ENCODE measurements at regions not wholly inside any gene's neighbourhood (a gene's known extent, or its start where the extent isn't known, plus 50 kb on each side); places are given as distances from the start of the nearest gene placed in this dataset.

DNA sequence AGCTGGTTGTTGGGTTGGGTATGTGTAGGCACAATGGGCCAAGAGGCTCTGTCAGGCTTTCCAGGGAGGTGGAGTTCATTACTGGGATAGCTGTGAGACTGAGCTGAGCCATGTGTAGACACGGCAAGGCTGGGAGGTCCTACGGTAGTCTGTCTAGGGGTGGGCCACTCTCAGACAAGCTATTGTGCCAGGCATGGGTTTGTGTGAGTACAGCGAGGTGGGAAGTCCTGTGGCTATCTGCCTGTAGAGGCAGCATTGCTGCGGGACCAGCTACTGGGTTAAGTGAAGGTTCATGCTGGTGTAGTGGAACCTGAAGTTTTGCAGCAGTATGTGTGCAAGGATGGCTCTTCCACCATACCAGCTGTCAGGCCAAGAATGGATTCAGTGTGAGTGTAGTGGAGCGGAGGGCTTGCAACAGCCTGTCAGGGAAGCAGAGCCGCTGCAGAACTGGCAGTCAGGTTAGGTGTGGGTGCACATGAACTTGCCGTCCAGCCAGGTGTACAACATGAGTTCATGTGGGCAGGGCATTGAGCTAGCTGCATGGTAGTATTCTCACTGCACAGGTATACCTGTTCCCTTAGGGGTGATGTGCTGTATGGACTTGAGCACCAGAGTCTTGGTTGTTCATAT, 78.0 kb upstream of the CENPW start:
- DNase-seq (no peak), ATAC-seq (no peak)
- intact Hi-C loops (cut with DNase I, micrococcal nuclease), result no loop called here

DNA sequence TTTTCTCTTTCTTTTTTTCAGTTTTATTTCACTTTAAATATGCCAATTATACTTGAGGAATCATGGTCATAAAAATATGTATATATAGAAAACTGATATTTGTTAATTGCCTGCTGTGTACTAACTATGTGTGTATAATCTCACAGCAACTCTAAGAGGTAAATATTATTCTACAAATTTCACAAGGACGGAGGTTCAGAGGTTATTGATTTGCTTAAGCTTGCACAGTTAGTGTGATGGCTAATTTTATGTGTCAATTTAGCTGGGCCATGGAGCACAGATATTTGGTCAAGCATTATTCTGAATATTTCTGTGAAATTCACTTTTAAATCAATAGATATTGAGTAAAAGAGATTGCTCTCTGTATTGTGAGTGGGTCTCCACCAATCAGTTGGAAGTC, 75.7 kb upstream of the CENPW start:
- ATAC-seq (no peak), DNase-seq (no peak)
- intact Hi-C loops (cut with DNase I, micrococcal nuclease), result no loop called here

DNA sequence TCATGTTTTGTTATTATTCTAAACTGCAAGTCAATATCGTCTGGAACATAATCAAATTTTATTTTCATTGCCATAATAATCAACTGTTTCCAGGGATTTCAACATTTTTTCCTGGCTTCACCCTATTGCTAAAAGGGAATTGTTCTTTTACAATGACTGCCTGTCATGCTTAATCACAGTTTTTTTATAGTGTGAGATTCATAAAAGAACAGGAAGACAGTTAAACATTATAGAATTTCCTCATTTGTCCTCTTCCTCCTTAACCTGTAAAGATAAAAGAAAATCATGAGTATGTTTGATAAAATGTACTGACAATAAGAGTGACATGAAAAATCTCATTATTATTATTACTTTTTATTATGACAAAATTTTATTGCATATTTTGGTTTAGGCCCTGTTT, 73.3 kb upstream of the CENPW start:
- ATAC-seq (peak; percentile 76), DNase-seq (no peak)
- intact Hi-C loops (cut with DNase I, micrococcal nuclease), result no loop called here

DNA sequence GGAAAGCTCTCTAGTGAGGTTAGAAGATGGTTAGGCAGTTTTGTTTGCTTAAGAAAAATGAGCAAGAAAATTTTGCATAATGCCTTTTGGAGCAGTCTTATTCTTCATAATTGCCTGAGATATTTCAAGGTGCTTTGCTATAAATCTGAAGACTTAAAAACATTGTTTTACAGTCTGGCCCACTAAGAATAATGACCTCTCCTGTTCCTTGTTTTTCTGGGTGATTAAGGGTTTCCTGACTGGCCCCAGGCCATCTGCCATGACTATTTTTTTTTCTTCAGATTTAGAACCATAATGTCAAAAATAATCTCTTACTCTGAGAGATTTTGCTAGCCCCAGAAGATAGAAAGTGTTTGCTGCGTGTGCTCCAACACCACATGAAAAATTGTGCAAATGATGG, 72.3 kb upstream of the CENPW start:
- DNase-seq, result no peak
- intact Hi-C loops (cut with DNase I, micrococcal nuclease), result no loop called here
- ATAC-seq, result no peak

DNA sequence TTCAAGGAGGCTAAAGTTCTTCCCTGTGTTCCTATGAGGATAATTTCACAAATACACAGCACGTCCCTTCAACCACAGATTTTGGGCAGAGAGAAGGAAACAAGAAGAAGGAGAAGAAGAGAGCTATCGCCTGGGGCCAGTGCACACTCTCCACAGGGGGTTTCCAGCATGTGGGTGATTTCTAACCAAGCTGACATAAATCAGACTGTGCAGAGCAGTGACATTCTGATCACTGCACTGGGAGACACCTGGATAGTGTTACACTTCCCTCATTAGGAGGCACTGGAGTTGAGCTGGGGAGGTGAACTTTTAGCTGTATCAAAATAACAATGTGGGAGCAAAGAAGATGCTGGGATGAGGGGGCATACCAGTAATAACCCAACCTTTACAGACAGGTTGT, 71.8 kb upstream of the CENPW start:
- ATAC-seq (no peak), DNase-seq (no peak)
- intact Hi-C loops (cut with DNase I, micrococcal nuclease), result no loop called here

DNA sequence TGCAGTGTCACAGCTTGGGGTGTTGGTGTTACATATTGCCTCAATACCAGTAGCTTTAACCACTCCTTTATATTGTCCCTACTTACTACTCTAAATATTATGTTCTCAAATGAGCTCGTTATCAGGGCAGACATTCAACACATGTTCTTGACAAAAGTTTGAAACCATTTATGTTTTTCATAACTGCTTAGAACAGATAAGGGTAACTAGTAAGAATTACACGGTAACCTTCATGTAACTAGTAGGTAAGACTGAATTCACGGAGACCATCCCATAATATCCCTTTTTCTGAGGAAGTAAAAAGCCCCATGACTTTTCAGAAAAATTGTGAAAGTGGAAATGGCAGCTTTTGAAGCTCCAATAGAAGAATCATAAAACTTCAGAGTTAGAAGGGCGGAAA, 59.6 kb upstream of the CENPW start:
- DNase-seq, result no peak
- no peak for ATAC-seq

DNA sequence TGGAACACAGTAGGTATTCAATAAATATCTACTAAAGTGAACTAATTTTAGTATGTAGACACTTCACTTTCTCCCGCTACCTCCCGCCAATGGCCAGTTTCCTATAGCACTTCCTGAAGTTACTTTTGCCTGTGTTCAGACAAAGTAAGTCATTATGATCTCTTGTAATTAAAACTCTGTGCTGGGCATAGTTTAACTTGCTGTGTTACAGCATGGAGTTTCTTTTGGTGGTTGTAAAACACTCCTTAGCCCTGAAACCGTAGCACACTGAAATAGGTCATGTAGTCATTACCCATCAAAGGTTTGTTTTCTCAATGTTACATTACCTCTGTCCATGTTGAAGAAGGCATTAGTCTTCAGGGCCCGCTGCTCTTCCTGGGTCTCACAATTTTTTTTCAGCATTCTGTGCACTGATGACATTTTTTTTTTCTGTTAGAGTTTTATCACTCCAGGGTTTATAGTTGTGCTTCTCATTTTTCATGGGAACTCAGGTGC, 54.0 kb upstream of the CENPW start:
- ATAC-seq, result peak; percentile 95
- no peak for DNase-seq
- intact Hi-C loops (cut with DNase I, micrococcal nuclease), result no loop called here

More for the DNA sequence above, 59.6 kb upstream of the CENPW start:
- intact Hi-C loops (cut with DNase I, micrococcal nuclease), result no loop called here
